ENCODE measurements at regions not wholly inside any gene's neighbourhood (a gene's known extent, or its start where the extent isn't known, plus 50 kb on each side); places are given as distances from the start of the nearest gene placed in this dataset.

- DNase-seq (ENCODE audit: low read depth, low spot score) (no peak), FAIRE-seq (no peak)
- H3K27me3 ChIP-seq (ENCODE audit: control insufficient read depth, extremely low read depth, insufficient read depth, low read length): no peaks in the 10 kb centered on the region
- no peaks in the 10 kb centered on the region for H3K36me3 ChIP-seq (ENCODE audit: control insufficient read depth in 2 of 2, extremely low read depth in 1 of 2, insufficient read depth in 2 of 2, low read length in 2 of 2)
- no peaks in the 10 kb centered on the region for H3K9me1 ChIP-seq (ENCODE audit: control insufficient read depth, extremely low read depth, insufficient read depth, low read length)
- H3K9ac ChIP-seq (ENCODE audit: control insufficient read depth, extremely low read depth, insufficient read depth, low read length): no peak overlapping the region
- no peak overlapping the region for H3K4me3 ChIP-seq (ENCODE audit: control insufficient read depth in 2 of 3, extremely low read depth in 1 of 3, insufficient read depth in 2 of 3, low read depth in 1 of 3, low read length in 3 of 3)
- H2AFZ ChIP-seq (ENCODE audit: control insufficient read depth, low read length): no peak overlapping the region
- no peak overlapping the region for H3K4me2 ChIP-seq (ENCODE audit: control insufficient read depth, extremely low read depth, insufficient read depth, low read depth, low read length)
- no peaks in the 10 kb centered on the region for H3K79me2 ChIP-seq (ENCODE audit: control insufficient read depth, insufficient read depth, low read length)
- dilution Hi-C loops (cut with MboI; ENCODE audit: extremely low pct_ligation_motif_present, low sequenced_read_pairs): no loop called here
- no peaks in the 10 kb centered on the region for H3K9me3 ChIP-seq (ENCODE audit: control insufficient read depth, low read depth, low read length)
- H3K4me1 ChIP-seq (ENCODE audit: control insufficient read depth, extremely low read depth, insufficient read depth, low read length): no peaks in the 10 kb centered on the region
- TF ChIP-seq, protein P1, sequence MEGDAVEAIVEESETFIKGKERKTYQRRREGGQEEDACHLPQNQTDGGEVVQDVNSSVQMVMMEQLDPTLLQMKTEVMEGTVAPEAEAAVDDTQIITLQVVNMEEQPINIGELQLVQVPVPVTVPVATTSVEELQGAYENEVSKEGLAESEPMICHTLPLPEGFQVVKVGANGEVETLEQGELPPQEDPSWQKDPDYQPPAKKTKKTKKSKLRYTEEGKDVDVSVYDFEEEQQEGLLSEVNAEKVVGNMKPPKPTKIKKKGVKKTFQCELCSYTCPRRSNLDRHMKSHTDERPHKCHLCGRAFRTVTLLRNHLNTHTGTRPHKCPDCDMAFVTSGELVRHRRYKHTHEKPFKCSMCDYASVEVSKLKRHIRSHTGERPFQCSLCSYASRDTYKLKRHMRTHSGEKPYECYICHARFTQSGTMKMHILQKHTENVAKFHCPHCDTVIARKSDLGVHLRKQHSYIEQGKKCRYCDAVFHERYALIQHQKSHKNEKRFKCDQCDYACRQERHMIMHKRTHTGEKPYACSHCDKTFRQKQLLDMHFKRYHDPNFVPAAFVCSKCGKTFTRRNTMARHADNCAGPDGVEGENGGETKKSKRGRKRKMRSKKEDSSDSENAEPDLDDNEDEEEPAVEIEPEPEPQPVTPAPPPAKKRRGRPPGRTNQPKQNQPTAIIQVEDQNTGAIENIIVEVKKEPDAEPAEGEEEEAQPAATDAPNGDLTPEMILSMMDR (optimal IDR thresholded peaks at IDR 0.05 in 1 of 3, IDR thresholded peaks at IDR 0.05 in 1 of 3, conservative IDR thresholded peaks at IDR 0.05 in 1 of 3; ENCODE audit: extremely low read depth in 1 of 3, insufficient read depth in 2 of 3, low read length in 3 of 3): no peak
- TF ChIP-seq EZH2 (IDR thresholded peaks at IDR 0.05; ENCODE audit: low read length): no peak
- H3K27ac ChIP-seq (ENCODE audit: control insufficient read depth, insufficient read depth, low read length): no peak overlapping the region
- H4K20me1 ChIP-seq (ENCODE audit: control insufficient read depth, extremely low read depth, insufficient read depth, low read length): no peaks in the 10 kb centered on the region
Observed at GRCh38 chr13:38429916-38430315, 80.3 kb downstream of the UFM1 start.

DNA sequence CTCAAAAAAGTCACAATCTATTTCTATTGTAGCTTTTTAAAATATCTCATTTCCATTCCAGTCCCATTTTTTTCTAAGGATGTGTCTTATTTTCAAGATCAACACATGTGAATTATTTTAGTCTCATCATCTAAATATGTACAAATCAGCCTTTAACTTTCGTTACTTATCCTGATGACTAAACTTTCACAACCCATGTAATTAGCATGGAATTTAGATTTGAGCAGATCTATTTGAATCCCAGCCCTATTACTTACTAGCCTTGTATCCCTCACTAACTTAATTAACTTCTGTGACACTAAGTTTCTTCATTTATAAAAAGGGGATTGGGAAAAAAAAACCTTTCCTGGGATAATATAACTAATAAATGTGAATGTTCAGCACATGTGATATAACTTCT is 81.1 kb downstream of the UFM1 start:
- H3K9ac ChIP-seq (ENCODE audit: control insufficient read depth, extremely low read depth, insufficient read depth, low read length): no peak overlapping the region
- no peaks in the 10 kb centered on the region for H3K9me3 ChIP-seq (ENCODE audit: control insufficient read depth, low read depth, low read length)
- no peaks in the 10 kb centered on the region for H3K9me1 ChIP-seq (ENCODE audit: control insufficient read depth, extremely low read depth, insufficient read depth, low read length)
- no peak overlapping the region for H3K27ac ChIP-seq (ENCODE audit: control insufficient read depth, insufficient read depth, low read length)
- dilution Hi-C loops (cut with MboI; ENCODE audit: extremely low pct_ligation_motif_present, low sequenced_read_pairs): no loop called here
- no peaks in the 10 kb centered on the region for H3K36me3 ChIP-seq (ENCODE audit: control insufficient read depth in 2 of 2, extremely low read depth in 1 of 2, insufficient read depth in 2 of 2, low read length in 2 of 2)
- no peak overlapping the region for H3K4me2 ChIP-seq (ENCODE audit: control insufficient read depth, extremely low read depth, insufficient read depth, low read depth, low read length)
- TF ChIP-seq EZH2 (IDR thresholded peaks at IDR 0.05; ENCODE audit: low read length): no peak
- TF ChIP-seq, protein P1 (optimal IDR thresholded peaks at IDR 0.05 in 1 of 3, IDR thresholded peaks at IDR 0.05 in 1 of 3, conservative IDR thresholded peaks at IDR 0.05 in 1 of 3; ENCODE audit: extremely low read depth in 1 of 3, insufficient read depth in 2 of 3, low read length in 3 of 3): no peak
- H3K27me3 ChIP-seq (ENCODE audit: control insufficient read depth, extremely low read depth, insufficient read depth, low read length): no peaks in the 10 kb centered on the region
- no peak overlapping the region for H3K4me3 ChIP-seq (ENCODE audit: control insufficient read depth in 2 of 3, extremely low read depth in 1 of 3, insufficient read depth in 2 of 3, low read depth in 1 of 3, low read length in 3 of 3)
- no peaks in the 10 kb centered on the region for H3K79me2 ChIP-seq (ENCODE audit: control insufficient read depth, insufficient read depth, low read length)
- H2AFZ ChIP-seq (ENCODE audit: control insufficient read depth, low read length): no peak overlapping the region
- no peaks in the 10 kb centered on the region for H4K20me1 ChIP-seq (ENCODE audit: control insufficient read depth, extremely low read depth, insufficient read depth, low read length)
- no peak for FAIRE-seq
- no peaks in the 10 kb centered on the region for H3K4me1 ChIP-seq (ENCODE audit: control insufficient read depth, extremely low read depth, insufficient read depth, low read length)
- no peak for DNase-seq (ENCODE audit: low read depth, low spot score)
